Calu3 (cell line): ENCODE measurements at regions not wholly inside any gene's neighbourhood (a gene's known extent, or its start where the extent isn't known, plus 50 kb on each side); places are given as distances from the start of the nearest gene placed in this dataset.
A peak's percentile ranks its signal among the peaks of the same experiment; 100 is the strongest.

Source experiments
- BruUV-seq: library from RNA; stranded (reverse); fragments of 400-500 nt; replicated peaks from 2 replicates; lab custom pipeline; 2021; lab: Mats Ljungman, UMichigan
- CTCF ChIA-PET: fragments of 300-600 bp; sonication (Branson Sonifier 250); formaldehyde crosslinking; loops from one replicate; lab custom pipeline; 2022; ENCODE audit warnings: antibody characterized with exemption; lab: Charles Lee
- DNase-seq: peaks from one replicate; pipeline ENCODE4 v3.0.0; 2022
- H3K27ac Mint-ChIP-seq: one replicate; pipeline ENCODE4 v1.8.0; 2022; ENCODE audit warnings: mixed read lengths; ENCODE audit not compliant: unreplicated experiment
- H3K27me3 Mint-ChIP-seq: one replicate; pipeline ENCODE4 v1.8.0; 2022; ENCODE audit warnings: mixed read lengths; ENCODE audit not compliant: unreplicated experiment
- H3K36me3 Mint-ChIP-seq: one replicate; pipeline ENCODE4 v1.8.0; 2022; ENCODE audit warnings: mild to moderate bottlenecking, moderate library complexity, mixed read lengths; ENCODE audit not compliant: insufficient read depth, unreplicated experiment
- H3K4me1 Mint-ChIP-seq: one replicate; pipeline ENCODE4 v1.8.0; 2022; ENCODE audit warnings: mild to moderate bottlenecking, low read depth, mixed read lengths; ENCODE audit not compliant: unreplicated experiment
- H3K4me3 Mint-ChIP-seq: one replicate; pipeline ENCODE4 v1.8.0; 2022; ENCODE audit warnings: mild to moderate bottlenecking, low read depth, moderate library complexity, mixed read lengths; ENCODE audit not compliant: unreplicated experiment
- H3K9me3 Mint-ChIP-seq: one replicate; pipeline ENCODE4 v1.8.0; 2022; ENCODE audit warnings: low read depth, mixed read lengths; ENCODE audit not compliant: unreplicated experiment
- intact Hi-C: fragments of 100-400 bp; cut with micrococcal nuclease; formaldehyde crosslinking; loops from one replicate; pipeline ENCODE4 v1.10.0; 2022; ENCODE audit not compliant: unreplicated experiment
- TF ChIP-seq, protein P1 (sequence below): fragments of 200-600 bp; IDR thresholded peaks from one replicate; pipeline ENCODE4 v1.8.0; 2022; ENCODE audit warnings: antibody characterized with exemption; ENCODE audit not compliant: unreplicated experiment

DNA sequence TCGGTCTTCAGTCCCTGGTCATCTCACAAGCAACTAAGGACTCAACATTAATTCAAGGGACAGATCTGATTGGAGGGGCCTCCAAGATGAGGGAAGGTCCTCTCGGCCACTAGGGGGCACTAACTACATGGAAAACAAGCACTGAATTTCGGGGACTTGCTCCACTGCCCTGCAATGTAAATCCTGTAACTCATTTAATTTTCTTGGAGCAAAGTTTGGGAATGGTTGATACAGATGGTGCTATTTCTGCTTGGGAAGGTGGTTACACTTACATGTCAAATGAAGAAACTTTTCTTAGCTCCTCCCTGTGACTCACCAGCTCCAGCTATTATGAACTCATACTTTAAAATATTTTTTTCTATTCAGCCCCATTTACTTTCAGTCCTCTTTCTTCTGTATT is 97.4 kb upstream of the KCNJ15 start:
- no peaks in the 10 kb centered on the region for H3K4me1 Mint-ChIP-seq
- no peaks in the 10 kb centered on the region for H3K36me3 Mint-ChIP-seq
- H3K27ac Mint-ChIP-seq: no peak overlapping the region
- TF ChIP-seq, protein P1, sequence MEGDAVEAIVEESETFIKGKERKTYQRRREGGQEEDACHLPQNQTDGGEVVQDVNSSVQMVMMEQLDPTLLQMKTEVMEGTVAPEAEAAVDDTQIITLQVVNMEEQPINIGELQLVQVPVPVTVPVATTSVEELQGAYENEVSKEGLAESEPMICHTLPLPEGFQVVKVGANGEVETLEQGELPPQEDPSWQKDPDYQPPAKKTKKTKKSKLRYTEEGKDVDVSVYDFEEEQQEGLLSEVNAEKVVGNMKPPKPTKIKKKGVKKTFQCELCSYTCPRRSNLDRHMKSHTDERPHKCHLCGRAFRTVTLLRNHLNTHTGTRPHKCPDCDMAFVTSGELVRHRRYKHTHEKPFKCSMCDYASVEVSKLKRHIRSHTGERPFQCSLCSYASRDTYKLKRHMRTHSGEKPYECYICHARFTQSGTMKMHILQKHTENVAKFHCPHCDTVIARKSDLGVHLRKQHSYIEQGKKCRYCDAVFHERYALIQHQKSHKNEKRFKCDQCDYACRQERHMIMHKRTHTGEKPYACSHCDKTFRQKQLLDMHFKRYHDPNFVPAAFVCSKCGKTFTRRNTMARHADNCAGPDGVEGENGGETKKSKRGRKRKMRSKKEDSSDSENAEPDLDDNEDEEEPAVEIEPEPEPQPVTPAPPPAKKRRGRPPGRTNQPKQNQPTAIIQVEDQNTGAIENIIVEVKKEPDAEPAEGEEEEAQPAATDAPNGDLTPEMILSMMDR: peak; percentile 67
- H3K27me3 Mint-ChIP-seq: peaks cover 55% of the 10 kb centered on the region
- intact Hi-C loops: loop anchor here (1.0 kb wide), 1 partner anchor 197 kb away; no protein-coding TSS in a partner anchor
- peak; percentile 64 for DNase-seq
- no TSS peak for BruUV-seq
- no peaks in the 10 kb centered on the region for H3K9me3 Mint-ChIP-seq
- CTCF ChIA-PET: interaction anchor here (0.7 kb wide), 1 partner anchor 193 kb away, joined by 3 read pairs; no protein-coding TSS in a partner anchor
- no peak overlapping the region for H3K4me3 Mint-ChIP-seq

DNA sequence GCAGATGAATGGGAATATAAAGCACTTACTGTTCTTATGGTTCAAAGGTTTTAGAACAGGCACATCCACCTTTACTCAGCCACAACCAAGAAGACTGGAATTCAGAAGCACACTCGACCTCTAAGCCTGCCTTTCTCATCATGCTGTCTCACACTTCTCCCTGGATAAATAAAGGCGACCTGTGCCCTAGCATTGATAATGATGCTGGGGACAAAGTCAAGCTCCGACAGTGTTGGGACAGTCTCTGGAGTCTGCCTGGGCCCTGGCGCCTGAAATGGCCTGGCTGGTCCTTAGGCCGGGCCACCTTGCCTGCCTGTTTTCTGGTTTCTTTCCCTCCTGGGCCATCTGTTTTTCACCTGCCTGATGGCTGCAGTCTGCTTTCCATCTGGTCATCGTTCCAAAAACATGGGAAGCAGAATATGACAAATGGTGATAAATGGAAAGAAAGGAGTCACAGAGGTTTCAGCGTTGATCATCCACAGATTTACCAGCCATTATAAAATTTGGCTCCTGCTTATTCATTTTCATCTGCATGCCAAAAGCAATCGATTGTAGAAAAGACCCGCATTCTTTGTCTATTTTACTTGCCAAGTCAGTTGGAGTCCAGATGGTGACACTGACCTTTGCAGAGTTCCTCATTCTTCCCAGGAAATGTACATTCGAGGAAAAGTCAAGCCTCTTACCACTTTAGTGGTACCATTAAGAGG is 91.2 kb upstream of the KCNJ15 start:
- no TSS peak for BruUV-seq
- CTCF ChIA-PET: no interaction called here
- intact Hi-C loops: no loop called here
- Mint-ChIP-seq H3K27ac (no peak overlapping the region), H3K9me3 (no peaks in the 10 kb centered on the region), H3K4me3 (no peak overlapping the region), H3K27me3 (peaks cover 23% of the 10 kb centered on the region), H3K36me3 (no peaks in the 10 kb centered on the region), H3K4me1 (peaks cover 9% of the 10 kb centered on the region)
- TF ChIP-seq, protein P1: no peak
- DNase-seq: no peak

DNA sequence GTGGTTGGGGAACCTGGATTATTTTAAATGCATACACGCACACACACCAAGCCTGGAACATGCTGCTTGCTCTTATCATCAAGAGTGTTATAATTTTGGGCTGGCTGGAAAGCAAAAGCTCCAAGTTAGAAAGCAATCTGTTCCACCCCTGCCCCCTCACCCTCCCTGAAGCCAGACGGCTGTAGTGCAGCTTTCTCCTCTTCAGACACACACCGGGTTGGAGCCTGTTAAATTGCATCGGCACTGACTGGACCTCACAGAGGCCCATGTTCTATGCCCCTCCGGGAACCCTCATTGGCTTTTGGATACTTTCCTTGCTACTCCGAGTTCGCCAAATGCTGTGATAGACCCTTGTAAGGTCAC is 90.6 kb upstream of the KCNJ15 start:
- no peak for DNase-seq
- Mint-ChIP-seq H3K27me3 (peaks cover 23% of the 10 kb centered on the region), H3K27ac (no peak overlapping the region), H3K4me3 (no peak overlapping the region), H3K4me1 (peaks cover 15% of the 10 kb centered on the region), H3K36me3 (no peaks in the 10 kb centered on the region), H3K9me3 (no peaks in the 10 kb centered on the region)
- CTCF ChIA-PET: no interaction called here
- TF ChIP-seq, protein P1: no peak
- no TSS peak for BruUV-seq
- intact Hi-C loops: no loop called here

DNA sequence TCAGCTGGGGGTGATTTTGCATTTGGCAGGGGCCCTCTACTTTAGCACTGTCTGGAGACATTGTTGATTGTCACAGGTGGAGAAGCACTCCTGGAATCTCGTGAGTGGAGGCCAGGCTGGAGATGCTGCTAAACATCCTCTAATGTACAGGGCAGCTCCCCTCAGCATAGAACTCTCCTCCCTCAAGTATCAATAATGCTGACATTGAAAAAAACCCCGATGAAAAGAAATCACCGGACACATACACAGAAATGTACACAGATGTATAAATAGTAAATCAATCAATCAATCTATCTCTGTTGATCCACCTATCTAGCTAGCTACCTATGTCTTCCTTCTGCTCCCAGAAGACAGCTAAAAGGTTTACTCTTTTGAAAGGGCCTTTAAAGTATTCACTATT is 89.4 kb upstream of the KCNJ15 start:
- DNase-seq: no peak
- Mint-ChIP-seq H3K36me3 (peaks cover 4% of the 10 kb centered on the region), H3K27me3 (peaks cover 23% of the 10 kb centered on the region), H3K9me3 (no peaks in the 10 kb centered on the region), H3K4me3 (no peak overlapping the region), H3K27ac (no peak overlapping the region), H3K4me1 (peaks cover 24% of the 10 kb centered on the region)
- TF ChIP-seq, protein P1: no peak
- CTCF ChIA-PET: interaction anchor here (0.6 kb wide), 1 partner anchor 1578 kb away, joined by 3 read pairs; the partner anchor contains the start of gene IGSF5
- no TSS peak for BruUV-seq
- intact Hi-C loops: no loop called here
